ENCODE measurements at regions not wholly inside any gene's neighbourhood (a gene's known extent, or its start where the extent isn't known, plus 50 kb on each side); places are given as distances from the start of the nearest gene placed in this dataset.
A peak's percentile ranks its signal among the peaks of the same experiment; 100 is the strongest.

GRCh38 chr5:136425921-136426320 lies 60.6 kb upstream of the TRPC7 start:
- TF ChIP-seq CTCF (IDR thresholded peaks at IDR 0.05; ENCODE audit: control insufficient read depth, insufficient read depth, low read depth, low read length, missing control alignments): no peak
- no peak for DNase-seq (ENCODE audit: low read depth)
- H3K4me3 ChIP-seq (ENCODE audit: control insufficient read depth, low read depth, low read length): no peak overlapping the region

DNA sequence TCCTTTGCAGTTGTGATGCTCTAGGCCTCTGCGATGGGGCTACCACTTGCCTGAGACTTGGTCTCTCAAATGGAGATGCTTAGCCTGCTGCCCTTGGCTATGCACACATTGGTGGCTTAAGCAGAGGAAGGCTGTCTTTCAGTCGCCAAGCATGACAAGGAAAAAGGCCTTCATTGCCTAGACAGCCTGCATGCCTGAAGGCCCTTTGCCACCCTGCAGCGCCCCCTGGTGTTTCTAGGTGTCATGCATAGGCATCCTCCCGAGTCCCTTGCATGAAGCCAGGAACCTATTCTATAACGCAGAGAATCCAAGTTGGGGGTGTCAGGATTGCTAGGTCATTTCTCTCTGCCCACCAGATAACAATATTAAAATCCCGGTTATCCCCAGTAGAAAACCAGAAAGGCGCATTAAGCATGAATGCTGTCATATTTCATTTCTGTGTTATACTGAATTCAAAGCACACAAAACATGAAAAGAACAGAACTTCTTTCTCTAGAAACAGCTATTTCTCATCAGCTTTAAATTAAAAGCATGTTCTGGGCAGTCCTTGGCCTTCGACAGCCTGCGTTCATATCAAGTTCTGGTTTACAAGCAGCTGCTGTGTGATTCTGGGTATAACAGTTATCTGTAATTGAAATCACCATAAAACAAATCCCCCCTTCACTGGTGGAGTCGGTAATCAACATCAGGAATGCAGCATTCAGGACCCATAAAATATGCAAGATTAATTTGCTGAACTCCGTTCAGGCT lies 59.7 kb upstream of the TRPC7 start:
- DNase-seq (ENCODE audit: low read depth): no peak
- TF ChIP-seq CTCF (IDR thresholded peaks at IDR 0.05; ENCODE audit: control insufficient read depth, insufficient read depth, low read depth, low read length, missing control alignments): peak; percentile 64
- H3K4me3 ChIP-seq (ENCODE audit: control insufficient read depth, low read depth, low read length): no peak overlapping the region

DNA sequence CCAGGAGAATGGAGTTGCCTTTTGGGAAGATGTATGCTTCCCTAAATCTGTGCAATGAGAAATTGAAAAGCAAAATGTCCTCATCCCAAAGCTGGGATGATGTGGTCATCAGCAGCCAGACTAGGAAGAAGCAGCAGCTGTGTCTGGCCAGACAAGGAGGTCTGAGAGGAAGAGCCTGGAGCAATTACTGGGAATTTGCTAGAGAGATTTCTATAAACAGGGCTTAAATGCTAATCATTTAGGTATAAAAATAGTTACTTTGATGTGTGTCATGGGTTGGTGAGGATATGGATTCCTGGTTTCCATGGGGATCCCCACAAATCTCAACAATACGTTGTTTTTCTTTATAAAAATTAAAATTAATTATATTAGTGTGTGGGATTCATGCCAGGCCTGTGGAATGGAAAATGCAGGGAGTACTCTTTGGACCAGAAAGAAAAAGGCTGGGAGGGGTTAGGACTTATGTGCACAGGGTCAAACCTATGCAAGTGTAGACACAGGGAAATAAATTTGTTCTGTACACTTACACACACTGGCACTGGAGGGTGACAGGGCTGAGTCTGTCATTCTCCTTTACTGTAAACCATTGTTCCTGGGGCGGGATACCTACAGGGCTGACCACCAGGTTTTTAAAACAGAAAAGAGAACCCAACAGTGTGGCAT lies 58.7 kb upstream of the TRPC7 start:
- no peak for TF ChIP-seq CTCF (IDR thresholded peaks at IDR 0.05; ENCODE audit: control insufficient read depth, insufficient read depth, low read depth, low read length, missing control alignments)
- no peak for DNase-seq (ENCODE audit: low read depth)
- no peak overlapping the region for H3K4me3 ChIP-seq (ENCODE audit: control insufficient read depth, low read depth, low read length)

GRCh38 chr5:136420168-136420898 lies 55.0 kb upstream of the TRPC7 start:
- no peak for DNase-seq (ENCODE audit: low read depth)
- no peak overlapping the region for H3K4me3 ChIP-seq (ENCODE audit: control insufficient read depth, low read depth, low read length)
- TF ChIP-seq CTCF (IDR thresholded peaks at IDR 0.05; ENCODE audit: control insufficient read depth, insufficient read depth, low read depth, low read length, missing control alignments): no peak

DNA sequence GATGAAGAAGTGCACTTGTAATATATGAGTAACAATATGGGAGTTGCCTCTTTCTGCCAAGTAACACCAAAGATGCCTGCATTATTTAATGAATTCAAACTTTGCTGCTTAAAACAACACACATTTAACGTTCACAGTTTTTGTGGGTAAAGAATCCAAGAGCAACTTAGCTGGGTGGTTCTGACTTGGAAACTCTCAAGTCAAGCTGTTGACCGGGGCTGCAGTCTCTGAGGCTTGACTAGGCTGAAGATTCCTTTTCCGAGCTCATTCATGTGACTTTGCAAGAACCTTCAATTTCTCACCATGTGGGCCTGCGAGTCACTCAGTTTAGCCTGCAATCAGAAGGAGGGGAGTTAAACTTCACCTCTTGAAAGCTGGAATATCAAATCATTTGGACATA lies 53.0 kb upstream of the TRPC7 start:
- TF ChIP-seq CTCF (IDR thresholded peaks at IDR 0.05; ENCODE audit: control insufficient read depth, insufficient read depth, low read depth, low read length, missing control alignments): no peak
- no peak for DNase-seq (ENCODE audit: low read depth)
- H3K4me3 ChIP-seq (ENCODE audit: control insufficient read depth, low read depth, low read length): no peak overlapping the region
